Pancreas (tissue), 10 donors: ENCODE measurements at regions not wholly inside any gene's neighbourhood (a gene's known extent, or its start where the extent isn't known, plus 50 kb on each side); places are given as distances from the start of the nearest gene placed in this dataset.

ENCODE experiments used
- ATAC-seq, 4 donors: fragments of 200-7000 bp; cut with Tn5 transposase; one replicate each; pipeline versions ENCODE4 v1.8.0 to v1.9.1; 2020; ENCODE audit warnings: mild to moderate bottlenecking in 4 of 4, moderate library complexity in 4 of 4
- DNase-seq, 6 donors: peaks; one replicate each; pipeline ENCODE4 v3.0.0-alpha.2; 2020
- FAIRE-seq: peaks from 2 replicates; lab custom pipeline; 2012; peaks lifted over from hg19 to GRCh38; lab: Jason Lieb, UNC
- H3K27ac ChIP-seq, 4 donors: fragments of 200-600 bp; sonication (generic); 1 replicate in 3 of 4; 2 replicates in 1 of 4; pipeline versions ENCODE4 v1.5.0 to v1.8.0; 2020
- H3K27me3 ChIP-seq, 4 donors: fragments of 200-600 bp; one replicate each; pipeline ENCODE4 v1.8.0; 2021
- H3K36me3 ChIP-seq, 3 donors: fragments of 200-600 bp; sonication (generic) in 1 of 3; one replicate each; pipeline versions ENCODE4 v1.5.0 to v1.8.0; 2020 to 2021
- H3K4me1 ChIP-seq, 3 donors: fragments of 200-600 bp; one replicate each; pipeline ENCODE4 v1.8.0; 2021
- H3K4me3 ChIP-seq, 4 donors: fragments of 200-600 bp; sonication (generic) in 2 of 4; one replicate each; pipeline versions ENCODE4 v1.5.0 to v1.8.0; 2020 to 2021
- H3K9me3 ChIP-seq, 4 donors: fragments of 200-600 bp; one replicate each; pipeline ENCODE4 v1.8.0; 2021
- WGBS, 2 donors: extraction: QIAGEN DNeasy Blood & Tissue Kit; methylation state at CpG; one replicate each; pipeline ENCODE4 v1.1.7; 2013; 5-methylcytosine and 5-hydroxymethylcytosine counted together
- intact Hi-C, 3 donors: fragments of 100-400 bp; cut with DNase I; formaldehyde crosslinking; loops; one replicate each; pipeline versions ENCODE4 v1.11.1 to v1.14.2; 2022
- TF ChIP-seq, protein P1 (sequence below), 4 donors: fragments of 200-600 bp; sonication (generic) in 3 of 4; IDR thresholded peaks; one replicate each; pipeline versions ENCODE4 v1.5.0 to v1.8.0; 2021; ENCODE audit warnings: antibody characterized with exemption in 4 of 4
- donor health status: healthy with polysubstance abuse.
- donor health status: DM: no; HTN: no; CAD: no; lungs with moderate emphysema.
- donor health status: DM: no; HTN: no; CAD: no.
- donor health status: control.
- donor health status: control.
- donor health status: Bipolar disorder and iron deficiency.
- donor health status: DM: yes; HTN: yes; CAD: no.
- donor health status: DM: no; HTN: no; CAD: no.
- donor health status: DM: no; HTN: no; CAD: no.
- donor health status: DM: yes; HTN: yes; CAD: no.

DNA sequence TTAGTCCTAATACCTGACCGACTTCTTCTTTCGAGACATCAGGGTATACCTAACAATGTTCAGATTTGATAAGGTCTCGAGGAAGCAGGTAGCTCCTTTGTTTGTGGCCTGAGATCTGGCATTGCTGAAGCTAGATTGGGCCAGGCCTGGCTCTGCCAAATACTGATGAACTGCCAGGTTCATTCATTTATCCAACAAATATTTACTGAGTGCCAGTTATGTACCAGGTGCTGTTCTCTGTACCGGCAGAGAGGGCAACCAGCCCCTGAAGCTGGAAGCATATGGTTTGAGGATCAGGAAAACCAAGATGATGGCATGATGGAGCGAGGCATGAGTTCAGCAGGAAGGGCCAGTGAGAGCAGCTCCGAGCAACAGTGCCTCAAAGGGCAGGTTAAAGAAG lies 196.2 kb upstream of the NSMCE3 start:
- no peak for DNase-seq
- Histone ChIP-seq H3K4me1 (no peaks in the 10 kb centered on the region), H3K36me3 (no peaks in the 10 kb centered on the region), H3K9me3 (no peaks in the 10 kb centered on the region), H3K27me3 (no peaks in the 10 kb centered on the region), H3K4me3 (no peak overlapping the region), H3K27ac (no peak overlapping the region)
- TF ChIP-seq, protein P1, sequence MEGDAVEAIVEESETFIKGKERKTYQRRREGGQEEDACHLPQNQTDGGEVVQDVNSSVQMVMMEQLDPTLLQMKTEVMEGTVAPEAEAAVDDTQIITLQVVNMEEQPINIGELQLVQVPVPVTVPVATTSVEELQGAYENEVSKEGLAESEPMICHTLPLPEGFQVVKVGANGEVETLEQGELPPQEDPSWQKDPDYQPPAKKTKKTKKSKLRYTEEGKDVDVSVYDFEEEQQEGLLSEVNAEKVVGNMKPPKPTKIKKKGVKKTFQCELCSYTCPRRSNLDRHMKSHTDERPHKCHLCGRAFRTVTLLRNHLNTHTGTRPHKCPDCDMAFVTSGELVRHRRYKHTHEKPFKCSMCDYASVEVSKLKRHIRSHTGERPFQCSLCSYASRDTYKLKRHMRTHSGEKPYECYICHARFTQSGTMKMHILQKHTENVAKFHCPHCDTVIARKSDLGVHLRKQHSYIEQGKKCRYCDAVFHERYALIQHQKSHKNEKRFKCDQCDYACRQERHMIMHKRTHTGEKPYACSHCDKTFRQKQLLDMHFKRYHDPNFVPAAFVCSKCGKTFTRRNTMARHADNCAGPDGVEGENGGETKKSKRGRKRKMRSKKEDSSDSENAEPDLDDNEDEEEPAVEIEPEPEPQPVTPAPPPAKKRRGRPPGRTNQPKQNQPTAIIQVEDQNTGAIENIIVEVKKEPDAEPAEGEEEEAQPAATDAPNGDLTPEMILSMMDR (IDR thresholded peaks at IDR 0.05), result no peak
- peak in 1 of 4 donors; percentile 13 for ATAC-seq
- 36 to 38% methylated on average over 6 of the region's 6 CpGs for WGBS, 2 donors
- no peak for FAIRE-seq
- intact Hi-C loops, result no loop called here

GRCh38 chr15:29465196-29465595 lies 195.6 kb upstream of the NSMCE3 start:
- H3K4me1 ChIP-seq, result no peaks in the 10 kb centered on the region
- no peak for ATAC-seq
- H3K9me3 ChIP-seq, result no peaks in the 10 kb centered on the region
- 59 to 67% methylated on average over 3 of the region's 3 CpGs for WGBS, 2 donors
- H3K27me3 ChIP-seq, result no peaks in the 10 kb centered on the region
- H3K36me3 ChIP-seq, result no peaks in the 10 kb centered on the region
- intact Hi-C loops, result no loop called here
- H3K27ac ChIP-seq, result no peak overlapping the region
- TF ChIP-seq, protein P1 (IDR thresholded peaks at IDR 0.05), result no peak
- DNase-seq, result no peak
- no peak overlapping the region for H3K4me3 ChIP-seq
- no peak for FAIRE-seq

GRCh38 chr15:29461877-29462276 lies 192.3 kb upstream of the NSMCE3 start:
- Histone ChIP-seq H3K4me1 (no peaks in the 10 kb centered on the region), H3K27ac (no peak overlapping the region), H3K4me3 (no peak overlapping the region), H3K27me3 (no peaks in the 10 kb centered on the region), H3K9me3 (no peaks in the 10 kb centered on the region), H3K36me3 (no peaks in the 10 kb centered on the region)
- ATAC-seq (no peak), FAIRE-seq (no peak), DNase-seq (no peak)
- intact Hi-C loops, result no loop called here
- WGBS, 2 donors, result 59 to 72% methylated on average over 3 of the region's 3 CpGs
- TF ChIP-seq, protein P1 (IDR thresholded peaks at IDR 0.05), result no peak

DNA sequence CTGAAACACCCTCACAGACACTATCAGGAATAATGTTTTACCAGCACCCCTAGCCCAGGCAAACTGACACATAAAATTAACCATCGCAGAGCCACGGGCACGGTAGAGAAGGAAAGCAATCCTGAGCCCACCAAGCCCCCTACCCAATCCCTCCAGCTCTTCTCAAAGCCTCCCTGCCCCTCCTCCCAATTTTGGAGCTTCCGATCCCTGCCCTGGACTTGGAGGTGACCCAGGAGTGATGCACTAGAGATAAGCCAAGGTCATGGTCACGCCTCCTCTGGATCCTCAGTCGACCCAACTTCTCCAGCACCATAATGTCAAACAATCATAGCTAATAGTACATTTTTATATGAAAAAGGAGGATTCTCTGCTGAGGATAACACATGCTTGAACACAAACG lies 188.7 kb upstream of the NSMCE3 start:
- no peak for FAIRE-seq
- no peaks in the 10 kb centered on the region for H3K27me3 ChIP-seq
- H3K9me3 ChIP-seq, result no peaks in the 10 kb centered on the region
- no peaks in the 10 kb centered on the region for H3K4me1 ChIP-seq
- TF ChIP-seq, protein P1 (IDR thresholded peaks at IDR 0.05), result no peak
- 79 to 81% methylated on average over 7 of the region's 7 CpGs for WGBS, 2 donors
- intact Hi-C loops, result no loop called here
- no peak for ATAC-seq
- no peaks in the 10 kb centered on the region for H3K36me3 ChIP-seq
- H3K27ac ChIP-seq, result no peak overlapping the region
- DNase-seq, result no peak
- H3K4me3 ChIP-seq, result no peak overlapping the region

DNA sequence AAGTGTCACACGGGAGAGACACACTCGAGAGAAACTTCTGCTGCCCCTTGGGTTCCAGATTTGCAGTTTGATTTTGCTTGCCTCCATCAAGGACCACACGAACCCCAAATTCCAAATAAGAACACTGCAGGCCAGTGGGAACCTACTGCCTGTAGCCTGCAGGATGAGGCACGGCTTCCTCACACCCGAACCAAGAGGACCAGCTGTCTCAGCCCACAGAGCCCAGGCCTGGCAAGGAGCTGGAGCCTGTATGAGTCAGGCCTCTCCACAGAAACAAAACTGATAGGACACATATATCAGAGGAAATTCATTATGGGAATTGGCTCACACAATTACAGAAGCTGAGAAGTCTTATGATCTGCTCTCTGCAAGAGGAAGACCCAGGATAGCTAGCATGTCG lies 188.1 kb upstream of the NSMCE3 start:
- Histone ChIP-seq H3K4me3 (no peak overlapping the region), H3K36me3 (no peaks in the 10 kb centered on the region), H3K9me3 (no peaks in the 10 kb centered on the region), H3K27ac (no peak overlapping the region), H3K4me1 (no peaks in the 10 kb centered on the region), H3K27me3 (no peaks in the 10 kb centered on the region)
- TF ChIP-seq, protein P1 (IDR thresholded peaks at IDR 0.05), result no peak
- no peak for FAIRE-seq
- intact Hi-C loops, result no loop called here
- 87 to 92% methylated on average over 6 of the region's 6 CpGs for WGBS, 2 donors
- no peak for ATAC-seq
- DNase-seq, result no peak
